ENCODE measurements at regions not wholly inside any gene's neighbourhood (a gene's known extent, or its start where the extent isn't known, plus 50 kb on each side); places are given as distances from the start of the nearest gene placed in this dataset.

DNA sequence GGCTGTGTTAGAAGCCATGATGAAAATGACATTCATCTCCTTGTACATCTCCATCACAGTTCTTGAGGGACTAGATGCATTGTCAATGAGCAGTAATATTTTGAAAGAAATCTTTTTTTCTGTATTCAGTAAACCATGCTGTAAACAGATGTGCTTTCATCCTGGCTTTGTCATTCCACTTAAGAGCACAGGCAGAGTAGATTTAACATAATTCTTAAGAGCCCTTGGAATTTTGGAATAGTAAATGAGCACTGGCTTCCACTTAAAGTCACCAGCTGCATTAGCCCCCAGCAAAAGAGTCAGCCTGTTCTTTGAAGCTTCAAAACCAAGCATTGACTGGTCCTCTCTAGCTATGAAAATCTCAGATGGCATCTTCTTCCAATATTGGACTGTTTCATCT is 197.8 kb upstream of the HDDC2 start:
- no peak overlapping the region for H3K4me3 ChIP-seq (ENCODE audit: control insufficient read depth, low read depth, low read length)
- DNase-seq (ENCODE audit: low read depth): no peak
- TF ChIP-seq, protein P1, sequence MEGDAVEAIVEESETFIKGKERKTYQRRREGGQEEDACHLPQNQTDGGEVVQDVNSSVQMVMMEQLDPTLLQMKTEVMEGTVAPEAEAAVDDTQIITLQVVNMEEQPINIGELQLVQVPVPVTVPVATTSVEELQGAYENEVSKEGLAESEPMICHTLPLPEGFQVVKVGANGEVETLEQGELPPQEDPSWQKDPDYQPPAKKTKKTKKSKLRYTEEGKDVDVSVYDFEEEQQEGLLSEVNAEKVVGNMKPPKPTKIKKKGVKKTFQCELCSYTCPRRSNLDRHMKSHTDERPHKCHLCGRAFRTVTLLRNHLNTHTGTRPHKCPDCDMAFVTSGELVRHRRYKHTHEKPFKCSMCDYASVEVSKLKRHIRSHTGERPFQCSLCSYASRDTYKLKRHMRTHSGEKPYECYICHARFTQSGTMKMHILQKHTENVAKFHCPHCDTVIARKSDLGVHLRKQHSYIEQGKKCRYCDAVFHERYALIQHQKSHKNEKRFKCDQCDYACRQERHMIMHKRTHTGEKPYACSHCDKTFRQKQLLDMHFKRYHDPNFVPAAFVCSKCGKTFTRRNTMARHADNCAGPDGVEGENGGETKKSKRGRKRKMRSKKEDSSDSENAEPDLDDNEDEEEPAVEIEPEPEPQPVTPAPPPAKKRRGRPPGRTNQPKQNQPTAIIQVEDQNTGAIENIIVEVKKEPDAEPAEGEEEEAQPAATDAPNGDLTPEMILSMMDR (conservative IDR thresholded peaks at IDR 0.05; ENCODE audit: control insufficient read depth, insufficient read depth, low read depth, low read length): no peak

DNA sequence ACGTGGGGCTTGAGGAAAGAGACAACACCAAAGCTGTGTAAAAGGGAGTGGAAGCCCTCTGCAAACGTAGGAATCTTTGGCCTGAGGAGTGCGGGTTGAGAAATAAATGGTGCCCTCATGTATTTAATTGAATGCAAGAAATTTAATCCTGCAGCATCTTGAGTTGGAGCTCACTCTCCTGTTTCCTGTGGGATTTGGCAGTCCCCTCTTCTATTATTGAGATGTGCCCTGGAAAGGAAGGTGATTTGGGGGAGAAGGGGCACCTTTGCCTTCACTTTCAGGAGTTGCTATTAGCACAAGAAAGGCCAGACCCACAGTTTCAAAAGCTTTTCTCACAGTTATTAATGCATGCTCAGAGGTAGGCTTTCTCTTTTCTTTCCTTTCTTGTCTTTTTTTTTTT is 201.4 kb upstream of the HDDC2 start:
- TF ChIP-seq, protein P1 (conservative IDR thresholded peaks at IDR 0.05; ENCODE audit: control insufficient read depth, insufficient read depth, low read depth, low read length): no peak
- no peak for DNase-seq (ENCODE audit: low read depth)

DNA sequence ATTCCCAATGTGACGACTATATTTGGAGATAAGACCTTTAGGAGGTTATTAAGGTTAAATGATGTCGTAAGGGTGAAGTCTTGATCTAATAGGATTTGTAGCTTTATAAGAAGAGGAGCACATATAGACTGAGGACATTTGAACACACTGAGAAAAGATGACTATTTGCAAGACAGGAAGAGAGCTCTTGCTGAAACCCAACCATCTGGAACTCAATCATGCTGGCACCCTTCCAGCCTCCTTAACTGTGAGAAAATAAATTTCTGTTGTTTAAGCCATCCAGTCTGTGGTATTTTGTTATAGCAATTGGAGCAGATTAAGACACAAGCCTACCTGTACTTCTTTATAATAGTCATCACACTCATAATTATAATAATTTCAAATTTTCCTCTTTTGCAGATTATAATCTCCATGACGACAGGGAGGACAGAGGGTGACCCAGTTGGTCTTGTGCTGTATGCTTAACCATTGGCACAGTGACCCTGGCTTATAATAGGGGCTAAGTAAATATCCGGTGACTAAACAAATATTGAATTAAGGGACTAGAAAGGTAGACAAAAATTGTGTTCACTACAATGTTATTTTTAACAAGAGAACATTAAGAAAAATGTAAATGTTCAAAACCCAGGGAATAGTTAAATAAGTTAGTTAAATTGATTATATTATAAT is 206.4 kb upstream of the HDDC2 start:
- DNase-seq (ENCODE audit: low read depth): peak; percentile 43
- no peak overlapping the region for H3K4me3 ChIP-seq (ENCODE audit: control insufficient read depth, low read depth, low read length)
- TF ChIP-seq, protein P1 (conservative IDR thresholded peaks at IDR 0.05; ENCODE audit: control insufficient read depth, insufficient read depth, low read depth, low read length): no peak

More for the DNA sequence above, 201.4 kb upstream of the HDDC2 start:
- H3K4me3 ChIP-seq (ENCODE audit: control insufficient read depth, low read depth, low read length): no peak overlapping the region

DNA sequence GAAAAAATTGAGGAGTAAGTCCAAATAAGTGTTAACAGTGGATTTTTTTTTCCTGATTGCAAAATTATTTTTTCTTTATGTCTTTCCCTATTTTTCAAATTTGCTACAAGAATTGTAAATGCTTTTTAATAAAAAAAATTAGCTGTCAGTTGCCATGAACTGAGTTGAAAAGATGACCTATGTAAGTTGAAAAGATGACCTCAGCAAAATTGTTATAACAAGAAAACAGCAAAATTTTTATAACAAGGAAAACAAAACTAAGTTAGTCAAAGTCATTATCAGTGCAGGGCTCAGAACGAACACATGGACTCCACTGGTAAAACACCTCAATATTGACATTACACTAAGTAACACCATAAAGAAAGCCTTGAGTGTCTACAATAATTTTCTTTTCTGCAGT is 207.0 kb upstream of the HDDC2 start:
- DNase-seq (ENCODE audit: low read depth): no peak
- H3K4me3 ChIP-seq (ENCODE audit: control insufficient read depth, low read depth, low read length): no peak overlapping the region
- TF ChIP-seq, protein P1 (conservative IDR thresholded peaks at IDR 0.05; ENCODE audit: control insufficient read depth, insufficient read depth, low read depth, low read length): no peak

DNA sequence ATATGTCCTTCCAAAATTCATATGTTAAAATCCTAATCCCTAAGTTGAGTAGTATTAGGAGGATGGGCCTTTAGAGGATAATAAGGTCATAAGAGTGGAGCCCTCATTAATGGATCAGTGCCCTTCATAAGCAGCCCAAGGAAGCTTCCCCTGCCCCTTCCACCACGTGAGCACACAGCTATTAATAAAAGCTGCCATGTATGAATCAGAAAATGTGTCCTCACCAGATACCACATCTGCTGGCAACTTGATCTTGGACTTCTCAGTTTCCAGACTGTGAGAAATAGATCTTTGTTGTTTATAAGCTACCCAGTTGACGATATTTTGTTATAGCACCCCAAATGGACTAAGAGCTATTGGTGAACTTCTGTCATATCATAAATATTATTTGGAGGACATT is 207.7 kb upstream of the HDDC2 start:
- TF ChIP-seq, protein P1 (conservative IDR thresholded peaks at IDR 0.05; ENCODE audit: control insufficient read depth, insufficient read depth, low read depth, low read length): no peak
- no peak overlapping the region for H3K4me3 ChIP-seq (ENCODE audit: control insufficient read depth, low read depth, low read length)
- DNase-seq (ENCODE audit: low read depth): no peak

DNA sequence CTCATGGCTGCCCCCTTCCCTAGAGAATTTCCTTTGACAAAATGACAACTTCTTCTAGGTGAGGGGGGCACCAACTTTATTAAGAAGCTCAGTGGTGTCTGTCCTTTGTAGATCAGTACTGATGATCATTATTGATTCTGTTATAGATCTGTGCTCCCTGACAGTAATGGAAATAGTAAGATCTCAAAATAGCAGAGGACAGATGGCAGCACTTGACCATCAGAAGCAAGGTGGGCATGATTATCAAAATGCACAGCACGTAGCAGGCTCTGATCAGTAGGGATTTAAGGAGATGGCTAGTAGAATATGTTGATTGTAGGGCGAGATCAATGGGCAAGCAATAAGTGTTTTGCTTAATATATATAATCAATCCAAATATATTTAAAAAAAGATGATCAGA is 208.6 kb upstream of the HDDC2 start:
- TF ChIP-seq, protein P1 (conservative IDR thresholded peaks at IDR 0.05; ENCODE audit: control insufficient read depth, insufficient read depth, low read depth, low read length): no peak
- DNase-seq (ENCODE audit: low read depth): no peak
- no peak overlapping the region for H3K4me3 ChIP-seq (ENCODE audit: control insufficient read depth, low read depth, low read length)

All from fibroblast of mammary gland (primary cell).